ENCODE measurements at regions not wholly inside any gene's neighbourhood (a gene's known extent, or its start where the extent isn't known, plus 50 kb on each side); places are given as distances from the start of the nearest gene placed in this dataset.

- TF ChIP-seq CTCF (IDR thresholded peaks at IDR 0.05) (no peak), POLR2A (IDR thresholded peaks at IDR 0.05) (no peak)
These were observed 809.5 kb upstream of the GOT2 start for GRCh38 chr16:59543641-59544040.

Data from prostate gland (tissue), 2 donors.